Brain microvascular endothelial cell (primary cell): ENCODE measurements at regions not wholly inside any gene's neighbourhood (a gene's known extent, or its start where the extent isn't known, plus 50 kb on each side); places are given as distances from the start of the nearest gene placed in this dataset.

ENCODE experiments used
- DNase-seq: peaks from one replicate; pipeline ENCODE4 v3.0.0-alpha.2; 2020
- H3K27ac ChIP-seq: fragments of 250-450 bp; sonication (Bioruptor Pico); 2 replicates; pipeline ENCODE4 v1.5.1; 2020; ENCODE audit warnings: mild to moderate bottlenecking, moderate library complexity
- H3K27me3 ChIP-seq: fragments of 250-450 bp; sonication (Bioruptor Pico); replicated peaks from 2 replicates; pipeline ENCODE4 v1.5.1; 2020; ENCODE audit warnings: mild to moderate bottlenecking
- H3K36me3 ChIP-seq: fragments of 250-450 bp; sonication (Bioruptor Pico); replicated peaks from 2 replicates; pipeline ENCODE4 v1.5.1; 2020; ENCODE audit warnings: mild to moderate bottlenecking
- H3K4me3 ChIP-seq: 2 replicates; pipeline ENCODE4 v1.5.1; 2011; ENCODE audit warnings: low read depth, mild to moderate bottlenecking, control low read depth, low read length, moderate library complexity
- in situ Hi-C: cut with HindIII; loops from 2 replicates; pipeline ENCODE4 v1.10.0; 2017; ENCODE audit warnings: low sequenced_read_pairs, low pct_ligation_motif_present
- TF ChIP-seq, protein P1 (sequence below): IDR thresholded peaks from 2 replicates; pipeline ENCODE4 v1.5.1; 2011; ENCODE audit warnings: low read depth, mild to moderate bottlenecking, moderate library complexity, low read length, control low read depth, inconsistent platforms; ENCODE audit errors: missing control alignments

DNA sequence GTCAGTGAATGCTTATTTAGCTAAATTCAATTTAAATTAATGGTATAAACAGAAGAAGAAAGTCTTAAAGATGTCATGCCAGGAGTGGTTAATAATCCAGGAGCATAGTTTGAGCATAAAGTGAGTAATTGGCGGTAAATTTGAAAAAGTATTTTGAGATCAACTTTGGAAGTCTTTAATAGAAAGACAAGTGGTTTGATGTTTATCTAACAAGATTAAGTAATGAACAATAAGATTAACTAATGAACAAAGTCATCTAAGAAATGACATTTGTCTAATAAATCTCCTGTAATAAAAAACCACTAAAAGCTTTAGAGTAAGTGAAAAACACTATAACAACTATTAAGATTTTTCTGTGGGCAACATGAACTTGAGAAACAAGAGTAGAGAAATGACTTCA lies 112.8 kb downstream of the CAPZA3 start:
- H3K4me3 ChIP-seq = no peak overlapping the region
- TF ChIP-seq, protein P1, sequence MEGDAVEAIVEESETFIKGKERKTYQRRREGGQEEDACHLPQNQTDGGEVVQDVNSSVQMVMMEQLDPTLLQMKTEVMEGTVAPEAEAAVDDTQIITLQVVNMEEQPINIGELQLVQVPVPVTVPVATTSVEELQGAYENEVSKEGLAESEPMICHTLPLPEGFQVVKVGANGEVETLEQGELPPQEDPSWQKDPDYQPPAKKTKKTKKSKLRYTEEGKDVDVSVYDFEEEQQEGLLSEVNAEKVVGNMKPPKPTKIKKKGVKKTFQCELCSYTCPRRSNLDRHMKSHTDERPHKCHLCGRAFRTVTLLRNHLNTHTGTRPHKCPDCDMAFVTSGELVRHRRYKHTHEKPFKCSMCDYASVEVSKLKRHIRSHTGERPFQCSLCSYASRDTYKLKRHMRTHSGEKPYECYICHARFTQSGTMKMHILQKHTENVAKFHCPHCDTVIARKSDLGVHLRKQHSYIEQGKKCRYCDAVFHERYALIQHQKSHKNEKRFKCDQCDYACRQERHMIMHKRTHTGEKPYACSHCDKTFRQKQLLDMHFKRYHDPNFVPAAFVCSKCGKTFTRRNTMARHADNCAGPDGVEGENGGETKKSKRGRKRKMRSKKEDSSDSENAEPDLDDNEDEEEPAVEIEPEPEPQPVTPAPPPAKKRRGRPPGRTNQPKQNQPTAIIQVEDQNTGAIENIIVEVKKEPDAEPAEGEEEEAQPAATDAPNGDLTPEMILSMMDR = no peak
- in situ Hi-C loops = loop anchor here (25.0 kb wide), 1 partner anchor 337 kb away; no protein-coding TSS in a partner anchor

DNA sequence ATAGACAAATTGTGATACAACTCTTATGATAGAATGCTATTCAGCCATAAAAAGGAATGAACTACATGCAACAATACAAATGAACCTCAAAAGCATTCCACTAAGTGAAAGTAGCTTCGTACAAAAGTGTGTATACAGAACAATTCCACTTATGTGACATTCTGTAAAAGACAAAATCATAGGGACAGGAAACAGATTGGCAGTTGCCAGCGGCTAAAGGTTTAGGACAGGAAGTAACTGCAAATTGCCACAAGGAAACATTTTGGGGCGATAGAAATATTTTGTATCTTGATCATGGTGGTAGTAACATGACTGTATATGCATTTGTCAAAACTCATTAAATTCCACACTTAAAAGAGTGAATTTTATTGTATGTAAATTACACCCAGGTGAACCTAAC lies 113.4 kb downstream of the CAPZA3 start:
- Histone ChIP-seq H3K36me3 (no peaks in the 10 kb centered on the region), H3K27me3 (no peaks in the 10 kb centered on the region), H3K4me3 (no peak overlapping the region), H3K27ac (no peak overlapping the region)
- TF ChIP-seq, protein P1 = no peak
- in situ Hi-C loops = loop anchor here (25.0 kb wide), 1 partner anchor 336 kb away; no protein-coding TSS in a partner anchor
- no peak for DNase-seq

More for the DNA sequence above, 112.8 kb downstream of the CAPZA3 start:
- Histone ChIP-seq H3K27ac (no peak overlapping the region), H3K36me3 (no peaks in the 10 kb centered on the region), H3K27me3 (no peaks in the 10 kb centered on the region)
- no peak for DNase-seq

DNA sequence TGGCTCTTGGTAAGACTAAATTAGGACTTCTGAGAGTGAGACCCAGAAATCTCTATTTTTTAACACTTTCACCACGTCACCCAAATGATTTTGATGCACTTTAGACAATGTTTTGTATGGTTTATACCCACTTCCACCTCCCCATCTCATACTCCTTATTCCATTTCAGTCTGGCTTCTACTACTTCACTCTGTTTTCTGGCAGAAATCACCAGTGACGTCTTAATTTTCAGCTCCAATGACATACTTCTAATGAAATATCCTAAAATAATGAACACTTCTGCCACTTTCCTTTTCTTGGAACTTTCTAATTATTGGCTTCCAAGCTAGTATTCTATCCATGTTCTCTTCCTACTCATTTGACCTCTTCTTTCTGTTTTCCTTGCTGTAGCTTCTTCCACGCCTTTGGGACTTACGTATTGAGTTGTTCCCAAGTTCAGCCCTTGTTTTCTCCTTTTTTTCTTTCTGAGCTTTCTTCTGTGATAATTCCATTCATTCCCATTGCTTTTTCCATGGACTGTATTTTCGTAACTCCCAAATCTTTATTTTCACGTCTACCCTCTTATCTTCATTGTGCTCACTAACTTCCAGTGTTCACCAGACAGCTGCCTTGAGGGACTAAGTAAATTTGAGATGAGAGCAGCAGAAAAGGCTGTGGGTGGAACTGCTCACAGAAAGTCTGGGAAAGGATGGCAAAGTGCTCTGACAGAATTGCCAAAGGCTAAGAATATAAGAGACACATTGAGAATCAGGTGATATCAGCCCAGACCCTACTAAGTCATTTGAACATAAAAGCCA lies 115.8 kb downstream of the CAPZA3 start:
- in situ Hi-C loops = loop anchor here (25.0 kb wide), 1 partner anchor 334 kb away; no protein-coding TSS in a partner anchor
- no peak for DNase-seq
- TF ChIP-seq, protein P1 = no peak
- Histone ChIP-seq H3K27me3 (no peaks in the 10 kb centered on the region), H3K4me3 (no peak overlapping the region), H3K36me3 (no peaks in the 10 kb centered on the region), H3K27ac (no peak overlapping the region)

DNA sequence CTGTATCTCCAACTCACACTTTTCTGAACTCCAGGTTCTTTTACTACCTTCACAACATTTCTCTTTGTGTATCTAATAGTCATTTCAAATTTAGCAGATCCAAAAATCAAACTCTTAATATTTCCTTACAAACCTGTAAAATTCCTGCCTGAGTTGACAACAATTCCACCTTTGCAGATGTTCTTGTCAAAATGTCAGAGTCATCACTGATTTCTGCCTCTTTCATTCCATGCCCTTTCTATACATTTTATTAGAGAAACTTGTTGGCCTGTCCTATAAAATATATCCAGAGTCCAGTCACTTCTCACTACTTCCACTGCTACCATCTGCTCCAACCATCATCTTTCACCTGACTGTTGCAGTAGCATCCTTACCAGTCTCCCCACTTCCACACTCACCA lies 119.7 kb downstream of the CAPZA3 start:
- DNase-seq = no peak
- H3K27ac ChIP-seq = no peak overlapping the region
- no peaks in the 10 kb centered on the region for H3K36me3 ChIP-seq
- in situ Hi-C loops = loop anchor here (25.0 kb wide), 1 partner anchor 330 kb away; no protein-coding TSS in a partner anchor
- H3K4me3 ChIP-seq = no peak overlapping the region
- no peaks in the 10 kb centered on the region for H3K27me3 ChIP-seq
- TF ChIP-seq, protein P1 = no peak

DNA sequence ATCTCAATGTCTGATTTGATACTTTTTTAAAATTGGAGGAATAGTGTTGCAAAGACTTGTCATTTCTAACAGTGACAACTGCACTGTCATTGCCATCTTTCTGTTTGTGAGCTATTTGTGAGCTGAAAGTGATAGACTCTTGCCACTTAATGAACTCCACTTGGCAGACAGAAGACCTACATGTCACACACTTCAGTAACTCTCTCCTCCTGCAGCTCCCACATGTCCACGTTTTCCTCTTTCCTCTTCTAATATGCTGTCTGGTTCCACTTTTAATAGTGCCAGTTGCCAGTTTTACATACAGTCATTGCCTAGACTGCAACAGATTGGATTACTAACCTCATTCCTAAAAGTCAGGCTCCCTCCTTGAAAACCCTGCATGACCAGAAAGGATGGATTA lies 121.5 kb downstream of the CAPZA3 start:
- in situ Hi-C loops = loop anchor here (25.0 kb wide), 1 partner anchor 328 kb away; no protein-coding TSS in a partner anchor
- Histone ChIP-seq H3K27me3 (no peaks in the 10 kb centered on the region), H3K36me3 (no peaks in the 10 kb centered on the region), H3K27ac (no peak overlapping the region), H3K4me3 (no peak overlapping the region)
- TF ChIP-seq, protein P1 = no peak
- no peak for DNase-seq
